PC-3 (cell line): ENCODE measurements at regions not wholly inside any gene's neighbourhood (a gene's known extent, or its start where the extent isn't known, plus 50 kb on each side); places are given as distances from the start of the nearest gene placed in this dataset.

Experiments used
- CTCF ChIP-seq: fragments of 300-600 bp; sonication (generic); conservative IDR thresholded peaks from 2 replicates; pipeline ENCODE4 v1.5.1; 2017; ENCODE audit warnings: antibody characterized with exemption, low read depth, mild to moderate bottlenecking, low read length
- EZH2 ChIP-seq: fragments of 300-600 bp; sonication (generic); IDR thresholded peaks from one replicate; pipeline ENCODE4 v1.6.1; 2017; ENCODE audit warnings: antibody characterized with exemption, mild to moderate bottlenecking, low read length; ENCODE audit not compliant: unreplicated experiment
- EZH2phosphoT487 ChIP-seq: fragments of 300-600 bp; sonication (generic); IDR thresholded peaks from 2 replicates; pipeline ENCODE4 v1.6.1; 2018; ENCODE audit warnings: mild to moderate bottlenecking, antibody characterized with exemption, low read length, borderline replicate concordance

- no peak for TF ChIP-seq CTCF
- no peak for TF ChIP-seq EZH2phosphoT487
- TF ChIP-seq EZH2, result no peak
Measured at GRCh38 chrX:35392232-35392631, 405.9 kb upstream of the MAGEB16 start.
